ENCODE measurements at regions not wholly inside any gene's neighbourhood (a gene's known extent, or its start where the extent isn't known, plus 50 kb on each side); places are given as distances from the start of the nearest gene placed in this dataset.

- no peaks in the 10 kb centered on the region for H3K4me1 Mint-ChIP-seq (ENCODE audit: unreplicated experiment)
- H3K9me3 Mint-ChIP-seq (ENCODE audit: unreplicated experiment), result no peaks in the 10 kb centered on the region
- peaks cover 1% of the 10 kb centered on the region for H3K27me3 Mint-ChIP-seq (ENCODE audit: unreplicated experiment)
- no peaks in the 10 kb centered on the region for H3K36me3 Mint-ChIP-seq (ENCODE audit: low read depth, unreplicated experiment)
- DNase-seq (ENCODE audit: low spot score), result no peak
- no peak overlapping the region for H3K27ac Mint-ChIP-seq (ENCODE audit: unreplicated experiment)
- no peak for TF ChIP-seq CTCF (IDR thresholded peaks at IDR 0.05; ENCODE audit: unreplicated experiment)
- H3K4me3 Mint-ChIP-seq (ENCODE audit: unreplicated experiment), result no peak overlapping the region
Observed at GRCh38 chr20:43821795-43822194, 92.9 kb upstream of the TOX2 start.

- DNase-seq (ENCODE audit: low spot score), result no peak
- no peaks in the 10 kb centered on the region for H3K36me3 Mint-ChIP-seq (ENCODE audit: low read depth, unreplicated experiment)
- H3K4me3 Mint-ChIP-seq (ENCODE audit: unreplicated experiment), result no peak overlapping the region
- H3K27ac Mint-ChIP-seq (ENCODE audit: unreplicated experiment), result no peak overlapping the region
- H3K27me3 Mint-ChIP-seq (ENCODE audit: unreplicated experiment), result peaks cover 1% of the 10 kb centered on the region
- no peak for TF ChIP-seq CTCF (IDR thresholded peaks at IDR 0.05; ENCODE audit: unreplicated experiment)
- H3K4me1 Mint-ChIP-seq (ENCODE audit: unreplicated experiment), result no peaks in the 10 kb centered on the region
- H3K9me3 Mint-ChIP-seq (ENCODE audit: unreplicated experiment), result no peaks in the 10 kb centered on the region
Observed at GRCh38 chr20:43820731-43821330, 93.8 kb upstream of the TOX2 start.

GRCh38 chr20:43812216-43812615, 85.4 kb upstream of the GTSF1L start:
- no peaks in the 10 kb centered on the region for H3K4me1 Mint-ChIP-seq (ENCODE audit: unreplicated experiment)
- peaks cover 5% of the 10 kb centered on the region for H3K9me3 Mint-ChIP-seq (ENCODE audit: unreplicated experiment)
- no peak for TF ChIP-seq CTCF (IDR thresholded peaks at IDR 0.05; ENCODE audit: unreplicated experiment)
- H3K36me3 Mint-ChIP-seq (ENCODE audit: low read depth, unreplicated experiment), result peaks cover 5% of the 10 kb centered on the region
- DNase-seq (ENCODE audit: low spot score), result no peak
- H3K4me3 Mint-ChIP-seq (ENCODE audit: unreplicated experiment), result no peak overlapping the region
- H3K27ac Mint-ChIP-seq (ENCODE audit: unreplicated experiment), result no peak overlapping the region
- peaks cover 2% of the 10 kb centered on the region for H3K27me3 Mint-ChIP-seq (ENCODE audit: unreplicated experiment)

GRCh38 chr20:43809206-43809819, 82.5 kb upstream of the GTSF1L start:
- no peak overlapping the region for H3K27ac Mint-ChIP-seq (ENCODE audit: unreplicated experiment)
- H3K4me1 Mint-ChIP-seq (ENCODE audit: unreplicated experiment), result no peaks in the 10 kb centered on the region
- no peak overlapping the region for H3K4me3 Mint-ChIP-seq (ENCODE audit: unreplicated experiment)
- no peak for DNase-seq (ENCODE audit: low spot score)
- peaks cover 5% of the 10 kb centered on the region for H3K36me3 Mint-ChIP-seq (ENCODE audit: low read depth, unreplicated experiment)
- peaks cover 5% of the 10 kb centered on the region for H3K9me3 Mint-ChIP-seq (ENCODE audit: unreplicated experiment)
- peaks cover 2% of the 10 kb centered on the region for H3K27me3 Mint-ChIP-seq (ENCODE audit: unreplicated experiment)
- TF ChIP-seq CTCF (IDR thresholded peaks at IDR 0.05; ENCODE audit: unreplicated experiment), result no peak

- Mint-ChIP-seq H3K36me3 (ENCODE audit: low read depth, unreplicated experiment) (no peaks in the 10 kb centered on the region), H3K9me3 (ENCODE audit: unreplicated experiment) (peaks cover 3% of the 10 kb centered on the region), H3K4me1 (ENCODE audit: unreplicated experiment) (no peaks in the 10 kb centered on the region), H3K4me3 (ENCODE audit: unreplicated experiment) (no peak overlapping the region), H3K27ac (ENCODE audit: unreplicated experiment) (no peak overlapping the region), H3K27me3 (ENCODE audit: unreplicated experiment) (peaks cover 2% of the 10 kb centered on the region)
- TF ChIP-seq CTCF (IDR thresholded peaks at IDR 0.05; ENCODE audit: unreplicated experiment), result no peak
- DNase-seq (ENCODE audit: low spot score), result no peak
Observed at GRCh38 chr20:43804781-43805180, 78.0 kb upstream of the GTSF1L start.

Data from endothelial cell (in vitro differentiated cells).